ENCODE measurements at regions not wholly inside any gene's neighbourhood (a gene's known extent, or its start where the extent isn't known, plus 50 kb on each side); places are given as distances from the start of the nearest gene placed in this dataset.

DNA sequence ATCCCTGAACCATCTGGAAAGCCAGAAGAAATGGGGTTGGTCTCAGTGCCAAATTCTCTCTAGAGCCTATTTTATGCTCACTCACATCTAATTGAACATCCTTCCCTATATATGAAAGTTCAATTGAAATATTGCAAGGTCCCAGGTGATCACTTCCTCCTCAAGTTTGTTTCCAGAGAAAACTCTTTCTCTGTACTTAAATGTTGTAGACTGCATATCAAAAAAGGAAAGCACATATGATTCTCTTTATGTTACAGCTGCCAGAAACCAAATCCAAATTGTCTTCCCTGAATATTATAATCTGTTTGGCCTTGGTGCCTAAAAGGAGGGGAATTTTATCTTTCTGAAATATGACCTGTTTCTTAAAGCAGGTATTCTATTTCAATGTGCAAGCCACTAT lies 93.3 kb downstream of the SHOX2 start:
- TF ChIP-seq, protein P1, sequence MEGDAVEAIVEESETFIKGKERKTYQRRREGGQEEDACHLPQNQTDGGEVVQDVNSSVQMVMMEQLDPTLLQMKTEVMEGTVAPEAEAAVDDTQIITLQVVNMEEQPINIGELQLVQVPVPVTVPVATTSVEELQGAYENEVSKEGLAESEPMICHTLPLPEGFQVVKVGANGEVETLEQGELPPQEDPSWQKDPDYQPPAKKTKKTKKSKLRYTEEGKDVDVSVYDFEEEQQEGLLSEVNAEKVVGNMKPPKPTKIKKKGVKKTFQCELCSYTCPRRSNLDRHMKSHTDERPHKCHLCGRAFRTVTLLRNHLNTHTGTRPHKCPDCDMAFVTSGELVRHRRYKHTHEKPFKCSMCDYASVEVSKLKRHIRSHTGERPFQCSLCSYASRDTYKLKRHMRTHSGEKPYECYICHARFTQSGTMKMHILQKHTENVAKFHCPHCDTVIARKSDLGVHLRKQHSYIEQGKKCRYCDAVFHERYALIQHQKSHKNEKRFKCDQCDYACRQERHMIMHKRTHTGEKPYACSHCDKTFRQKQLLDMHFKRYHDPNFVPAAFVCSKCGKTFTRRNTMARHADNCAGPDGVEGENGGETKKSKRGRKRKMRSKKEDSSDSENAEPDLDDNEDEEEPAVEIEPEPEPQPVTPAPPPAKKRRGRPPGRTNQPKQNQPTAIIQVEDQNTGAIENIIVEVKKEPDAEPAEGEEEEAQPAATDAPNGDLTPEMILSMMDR (IDR thresholded peaks at IDR 0.05): no peak
- no peak for TF ChIP-seq POLR2A (IDR thresholded peaks at IDR 0.05)
- no peak for TF ChIP-seq EP300 (IDR thresholded peaks at IDR 0.05)
